Glutamatergic neuron (in vitro differentiated cells): ENCODE measurements at regions not wholly inside any gene's neighbourhood (a gene's known extent, or its start where the extent isn't known, plus 50 kb on each side); places are given as distances from the start of the nearest gene placed in this dataset.

Source experiments
- DNase-seq: peaks from one replicate; pipeline ENCODE4 v3.0.0; 2022
- H3K27ac Mint-ChIP-seq: one replicate; pipeline ENCODE4 v1.8.0; 2020; ENCODE audit warnings: mild to moderate bottlenecking, mixed read lengths, inconsistent platforms; ENCODE audit not compliant: unreplicated experiment
- H3K27me3 Mint-ChIP-seq: one replicate; pipeline ENCODE4 v1.8.0; 2020; ENCODE audit warnings: mild to moderate bottlenecking, moderate library complexity, mixed read lengths, inconsistent platforms; ENCODE audit not compliant: unreplicated experiment
- H3K36me3 Mint-ChIP-seq: one replicate; pipeline ENCODE4 v1.8.0; 2020; ENCODE audit warnings: mild to moderate bottlenecking, mixed read lengths, inconsistent platforms; ENCODE audit not compliant: unreplicated experiment
- H3K4me1 Mint-ChIP-seq: one replicate; pipeline ENCODE4 v1.8.0; 2020; ENCODE audit warnings: mild to moderate bottlenecking, low read depth, mixed read lengths, inconsistent platforms; ENCODE audit not compliant: unreplicated experiment
- H3K4me3 Mint-ChIP-seq: one replicate; pipeline ENCODE4 v1.8.0; 2020; ENCODE audit warnings: mild to moderate bottlenecking, mixed read lengths, inconsistent platforms; ENCODE audit not compliant: unreplicated experiment
- H3K9me3 Mint-ChIP-seq: one replicate; pipeline ENCODE4 v1.8.0; 2020; ENCODE audit warnings: mild to moderate bottlenecking, moderate library complexity, mixed read lengths, inconsistent platforms; ENCODE audit not compliant: unreplicated experiment
- TF ChIP-seq, protein P1 (sequence below): fragments of 200-600 bp; sonication (generic); IDR thresholded peaks from one replicate; pipeline ENCODE4 v1.5.0; 2021; ENCODE audit not compliant: partially characterized antibody, unreplicated experiment

DNA sequence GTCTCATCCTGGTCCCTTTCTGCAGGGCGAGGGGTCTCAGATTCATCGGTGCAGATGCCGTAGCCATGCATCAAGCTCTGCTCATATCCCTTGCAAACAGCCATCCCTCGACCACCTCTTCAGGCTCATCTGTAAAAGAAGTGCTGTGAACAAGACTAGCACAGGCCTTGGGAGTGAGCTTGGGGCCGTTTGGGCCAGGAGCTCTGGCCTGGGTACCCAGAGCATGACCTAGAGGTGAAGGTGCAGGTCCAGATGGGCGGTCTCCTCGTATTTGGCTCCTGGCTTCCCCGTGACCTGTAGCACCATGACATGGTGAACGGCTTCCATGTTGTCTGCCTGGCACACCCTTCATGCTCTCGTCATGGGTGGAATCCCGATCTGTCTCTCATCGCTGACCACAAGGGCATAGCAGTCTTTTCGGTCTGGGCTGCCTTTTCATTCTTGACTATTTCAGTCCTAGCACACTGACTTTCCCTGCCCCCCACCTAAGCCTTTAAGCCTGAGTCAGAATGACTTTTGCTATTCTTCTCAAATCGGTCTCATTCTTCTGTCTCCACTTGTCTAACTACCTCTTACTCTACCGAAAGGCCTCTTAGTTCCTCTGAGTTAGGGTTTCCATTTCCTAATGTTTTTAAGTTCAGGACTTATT, 216.0 kb downstream of the FOXL1 start:
- H3K9me3 Mint-ChIP-seq = no peaks in the 10 kb centered on the region

DNA sequence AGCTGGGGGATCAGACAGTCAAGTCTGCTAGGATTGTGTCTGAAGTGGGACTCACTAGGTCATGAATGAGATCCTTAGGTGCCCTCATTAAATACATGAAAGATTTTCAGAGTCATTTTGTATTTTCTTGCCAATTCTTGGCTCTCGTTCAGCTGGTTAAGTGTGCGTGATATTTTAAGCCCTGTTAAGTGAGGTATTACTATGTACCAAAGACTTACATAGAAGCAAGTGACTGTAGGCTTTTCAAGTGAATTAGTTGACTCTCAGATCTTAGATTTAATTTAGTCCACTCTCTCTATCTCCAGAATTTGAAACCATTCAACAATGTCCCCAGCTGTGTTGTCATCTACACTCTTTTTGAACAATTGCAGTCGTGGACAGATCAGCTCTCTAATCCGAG, 219.4 kb downstream of the FOXL1 start:
- Mint-ChIP-seq H3K27me3 (peaks cover 3% of the 10 kb centered on the region), H3K27ac (no peak overlapping the region), H3K36me3 (peaks cover 4% of the 10 kb centered on the region), H3K9me3 (no peaks in the 10 kb centered on the region), H3K4me1 (peaks cover 3% of the 10 kb centered on the region), H3K4me3 (no peak overlapping the region)
- no peak for DNase-seq
- TF ChIP-seq, protein P1, sequence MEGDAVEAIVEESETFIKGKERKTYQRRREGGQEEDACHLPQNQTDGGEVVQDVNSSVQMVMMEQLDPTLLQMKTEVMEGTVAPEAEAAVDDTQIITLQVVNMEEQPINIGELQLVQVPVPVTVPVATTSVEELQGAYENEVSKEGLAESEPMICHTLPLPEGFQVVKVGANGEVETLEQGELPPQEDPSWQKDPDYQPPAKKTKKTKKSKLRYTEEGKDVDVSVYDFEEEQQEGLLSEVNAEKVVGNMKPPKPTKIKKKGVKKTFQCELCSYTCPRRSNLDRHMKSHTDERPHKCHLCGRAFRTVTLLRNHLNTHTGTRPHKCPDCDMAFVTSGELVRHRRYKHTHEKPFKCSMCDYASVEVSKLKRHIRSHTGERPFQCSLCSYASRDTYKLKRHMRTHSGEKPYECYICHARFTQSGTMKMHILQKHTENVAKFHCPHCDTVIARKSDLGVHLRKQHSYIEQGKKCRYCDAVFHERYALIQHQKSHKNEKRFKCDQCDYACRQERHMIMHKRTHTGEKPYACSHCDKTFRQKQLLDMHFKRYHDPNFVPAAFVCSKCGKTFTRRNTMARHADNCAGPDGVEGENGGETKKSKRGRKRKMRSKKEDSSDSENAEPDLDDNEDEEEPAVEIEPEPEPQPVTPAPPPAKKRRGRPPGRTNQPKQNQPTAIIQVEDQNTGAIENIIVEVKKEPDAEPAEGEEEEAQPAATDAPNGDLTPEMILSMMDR = no peak

More for the DNA sequence above, 216.0 kb downstream of the FOXL1 start:
- H3K4me3 Mint-ChIP-seq = no peak overlapping the region
- no peak for DNase-seq
- TF ChIP-seq, protein P1 = no peak
- no peak overlapping the region for H3K27ac Mint-ChIP-seq
- H3K27me3 Mint-ChIP-seq = peaks cover under 1% of the 10 kb centered on the region
- no peaks in the 10 kb centered on the region for H3K4me1 Mint-ChIP-seq
- H3K36me3 Mint-ChIP-seq = peaks cover under 1% of the 10 kb centered on the region

DNA sequence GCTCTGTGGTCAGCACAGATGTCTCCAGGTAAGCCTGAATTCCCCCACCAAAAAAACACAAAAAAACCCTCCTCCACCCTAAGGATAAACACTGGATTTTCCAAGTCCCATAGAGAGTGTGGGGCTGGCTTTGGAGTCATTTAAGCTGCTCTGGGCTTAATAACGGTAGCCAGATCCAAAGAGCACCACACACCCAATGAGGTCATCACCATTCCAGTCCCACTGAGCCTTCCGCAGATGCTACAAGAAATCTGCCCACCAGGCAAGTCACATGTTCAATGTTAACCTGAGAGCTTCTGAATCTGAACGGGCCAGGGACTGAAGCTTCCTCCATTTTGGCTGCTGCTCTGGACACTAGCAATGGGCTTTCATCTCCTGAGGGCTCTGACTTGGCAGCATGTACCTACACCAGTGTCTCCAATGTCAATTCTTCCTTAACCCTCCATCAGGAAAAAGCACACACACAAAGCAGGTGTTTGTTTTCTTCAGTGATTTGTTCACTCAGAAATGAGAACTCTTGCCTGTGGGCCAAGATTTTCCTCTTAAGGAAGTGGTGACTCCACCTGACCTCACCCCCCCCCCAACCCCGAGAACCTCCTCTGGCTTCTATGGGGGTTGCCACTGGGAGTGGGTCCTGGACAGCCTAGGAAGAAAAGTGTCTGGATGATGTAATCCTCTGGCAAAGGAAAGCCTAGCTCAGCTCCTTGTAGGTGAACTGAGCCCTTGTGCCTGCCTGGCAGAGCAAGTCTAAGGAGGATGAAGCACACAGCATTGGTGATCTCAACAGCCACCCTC, 220.1 kb downstream of the FOXL1 start:
- Mint-ChIP-seq H3K27ac (no peak overlapping the region), H3K9me3 (no peaks in the 10 kb centered on the region), H3K4me1 (peaks cover 3% of the 10 kb centered on the region), H3K36me3 (peaks cover 4% of the 10 kb centered on the region), H3K27me3 (peaks cover 3% of the 10 kb centered on the region), H3K4me3 (no peak overlapping the region)
- no peak for DNase-seq
- TF ChIP-seq, protein P1 = no peak

DNA sequence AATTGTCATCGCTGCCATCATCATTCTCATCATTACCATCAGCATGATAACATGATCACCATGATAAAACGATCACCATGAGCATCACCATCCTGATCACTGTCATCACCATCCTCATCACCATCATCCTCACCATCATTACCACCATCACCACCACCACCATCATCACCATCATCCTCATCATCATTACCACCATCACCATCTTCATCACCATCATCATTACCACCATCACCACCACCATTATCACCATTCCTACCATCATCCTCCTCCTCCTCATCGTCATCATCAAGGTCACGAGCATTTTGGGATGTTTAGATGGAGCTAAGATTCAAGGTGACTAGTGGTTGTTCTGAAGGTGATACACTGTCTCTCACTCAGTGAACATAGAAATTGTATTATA, 221.0 kb downstream of the FOXL1 start:
- Mint-ChIP-seq H3K27me3 (peaks cover 3% of the 10 kb centered on the region), H3K36me3 (peaks cover 4% of the 10 kb centered on the region), H3K4me3 (no peak overlapping the region), H3K4me1 (peaks cover 3% of the 10 kb centered on the region), H3K27ac (no peak overlapping the region), H3K9me3 (no peaks in the 10 kb centered on the region)
- TF ChIP-seq, protein P1 = no peak
- DNase-seq = no peak

DNA sequence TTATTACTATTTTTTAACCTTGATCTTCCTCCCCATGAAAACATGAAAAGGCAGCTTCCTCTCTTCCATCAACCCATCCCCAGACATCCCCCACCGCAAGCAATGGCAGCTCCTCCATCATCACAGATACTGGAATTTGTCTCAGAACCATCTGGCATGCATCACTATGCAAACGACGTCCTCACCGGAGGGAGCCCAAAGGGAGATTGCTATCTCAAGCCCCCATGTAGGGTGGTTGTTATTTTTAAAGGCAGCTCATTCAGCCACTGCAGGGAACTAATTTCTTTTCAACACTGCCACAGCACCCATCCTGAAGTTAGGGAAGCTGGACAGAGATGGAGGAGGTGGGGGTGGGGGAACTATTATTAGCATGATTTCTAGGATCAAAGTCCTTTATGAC, 222.5 kb downstream of the FOXL1 start:
- no peak for DNase-seq
- peaks cover 6% of the 10 kb centered on the region for H3K27me3 Mint-ChIP-seq
- H3K27ac Mint-ChIP-seq = no peak overlapping the region
- TF ChIP-seq, protein P1 = no peak
- no peak overlapping the region for H3K4me3 Mint-ChIP-seq
- H3K4me1 Mint-ChIP-seq = peaks cover 3% of the 10 kb centered on the region
- H3K9me3 Mint-ChIP-seq = peaks cover under 1% of the 10 kb centered on the region
- peaks cover 4% of the 10 kb centered on the region for H3K36me3 Mint-ChIP-seq
